ENCODE measurements at regions not wholly inside any gene's neighbourhood (a gene's known extent, or its start where the extent isn't known, plus 50 kb on each side); places are given as distances from the start of the nearest gene placed in this dataset.

DNA sequence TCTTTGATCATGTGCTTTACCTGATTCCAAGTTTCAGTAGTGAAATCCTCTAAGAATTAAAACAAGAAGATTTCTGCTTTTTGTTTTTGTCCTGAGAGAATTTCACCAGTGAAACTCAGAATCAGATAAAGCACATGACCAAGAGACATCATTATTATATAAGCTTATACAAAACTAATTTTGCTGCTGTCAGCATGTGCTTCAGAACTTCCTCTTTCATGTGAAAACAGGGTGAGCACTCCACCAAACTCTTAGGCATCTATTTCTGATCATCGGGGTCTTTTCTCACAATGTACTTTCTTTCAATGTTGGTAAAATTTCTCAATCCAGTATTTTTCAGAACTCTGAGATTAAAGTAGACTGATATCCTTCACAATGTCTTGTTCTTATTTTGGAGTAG lies 152.1 kb downstream of the SLC39A8 start:
- no peak for ATAC-seq
- no peak for TF ChIP-seq RARB (CRISPR knock-in tag; IDR thresholded peaks at IDR 0.05)
- TF ChIP-seq TOX (CRISPR knock-in tag; IDR thresholded peaks at IDR 0.05; ENCODE audit: borderline replicate concordance), result no peak
- no peak for TF ChIP-seq POU6F1 (CRISPR knock-in tag; IDR thresholded peaks at IDR 0.05; ENCODE audit: borderline replicate concordance, low read depth)

- ATAC-seq, result peak; percentile 65
- TF ChIP-seq ARNTL (CRISPR knock-in tag; IDR thresholded peaks at IDR 0.05; ENCODE audit: borderline replicate concordance, low read depth) (no peak), SNAI2 (CRISPR knock-in tag; IDR thresholded peaks at IDR 0.05) (no peak), POU6F1 (CRISPR knock-in tag; IDR thresholded peaks at IDR 0.05; ENCODE audit: borderline replicate concordance, low read depth) (no peak), PATZ1 (CRISPR knock-in tag; IDR thresholded peaks at IDR 0.05; ENCODE audit: borderline replicate concordance) (no peak)
- TF ChIP-seq, protein P1, sequence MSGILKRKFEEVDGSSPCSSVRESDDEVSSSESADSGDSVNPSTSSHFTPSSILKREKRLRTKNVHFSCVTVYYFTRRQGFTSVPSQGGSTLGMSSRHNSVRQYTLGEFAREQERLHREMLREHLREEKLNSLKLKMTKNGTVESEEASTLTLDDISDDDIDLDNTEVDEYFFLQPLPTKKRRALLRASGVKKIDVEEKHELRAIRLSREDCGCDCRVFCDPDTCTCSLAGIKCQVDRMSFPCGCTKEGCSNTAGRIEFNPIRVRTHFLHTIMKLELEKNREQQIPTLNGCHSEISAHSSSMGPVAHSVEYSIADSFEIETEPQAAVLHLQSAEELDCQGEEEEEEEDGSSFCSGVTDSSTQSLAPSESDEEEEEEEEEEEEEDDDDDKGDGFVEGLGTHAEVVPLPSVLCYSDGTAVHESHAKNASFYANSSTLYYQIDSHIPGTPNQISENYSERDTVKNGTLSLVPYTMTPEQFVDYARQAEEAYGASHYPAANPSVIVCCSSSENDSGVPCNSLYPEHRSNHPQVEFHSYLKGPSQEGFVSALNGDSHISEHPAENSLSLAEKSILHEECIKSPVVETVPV (CRISPR knock-in tag; IDR thresholded peaks at IDR 0.05), result no peak
These were observed 165.2 kb downstream of the SLC39A8 start for GRCh38 chr4:102180046-102180445.

GRCh38 chr4:102174719-102175189 lies 170.5 kb downstream of the SLC39A8 start:
- TF ChIP-seq ESRRG (CRISPR knock-in tag; IDR thresholded peaks at IDR 0.05), result no peak
- TF ChIP-seq ISL1 (CRISPR knock-in tag; IDR thresholded peaks at IDR 0.05), result peak; percentile 42
- 0 out of 2 replicates have a peak, but pooled peaks have one; percentile 55 for TF ChIP-seq ZFP3 (CRISPR knock-in tag; IDR thresholded peaks at IDR 0.05)
- peak; percentile 83 for ATAC-seq

DNA sequence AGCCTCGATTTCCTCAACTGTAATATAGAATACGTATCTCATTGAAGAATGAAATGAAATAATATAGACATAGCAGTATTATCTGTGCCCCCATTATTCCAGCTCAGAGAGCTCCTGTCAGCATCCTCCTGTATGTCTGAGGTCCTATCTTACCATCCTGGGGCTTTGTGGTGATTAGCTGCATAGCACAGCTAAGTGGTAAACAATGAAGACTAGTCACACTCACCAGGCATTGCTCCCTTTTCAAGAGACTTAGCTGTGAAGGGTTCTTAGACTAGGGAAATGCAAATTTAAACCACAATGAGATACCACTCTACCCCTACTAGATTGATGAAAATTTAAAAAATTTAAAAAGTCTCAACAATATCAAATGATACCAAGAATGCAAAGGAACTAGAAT lies 172.9 kb downstream of the SLC39A8 start:
- ATAC-seq, result no peak
- TF ChIP-seq ISL1 (CRISPR knock-in tag; IDR thresholded peaks at IDR 0.05) (no peak), ZNF565 (CRISPR knock-in tag; conservative IDR thresholded peaks at IDR 0.05; ENCODE audit: low read depth) (no peak), ZNF70 (CRISPR knock-in tag; IDR thresholded peaks at IDR 0.05) (no peak), CSDC2 (CRISPR knock-in tag; IDR thresholded peaks at IDR 0.05) (no peak), BACH2 (CRISPR knock-in tag; IDR thresholded peaks at IDR 0.05; ENCODE audit: borderline replicate concordance) (no peak), ZFP3 (CRISPR knock-in tag; IDR thresholded peaks at IDR 0.05) (no peak), TCF4 (CRISPR knock-in tag; IDR thresholded peaks at IDR 0.05; ENCODE audit: borderline replicate concordance) (no peak), OSR1 (CRISPR knock-in tag; IDR thresholded peaks at IDR 0.05) (no peak), ZFP30 (CRISPR knock-in tag; IDR thresholded peaks at IDR 0.05) (no peak), ZNF8 (CRISPR knock-in tag; IDR thresholded peaks at IDR 0.05) (no peak), ARNTL (CRISPR knock-in tag; IDR thresholded peaks at IDR 0.05; ENCODE audit: borderline replicate concordance, low read depth) (no peak), POU6F1 (CRISPR knock-in tag; IDR thresholded peaks at IDR 0.05; ENCODE audit: borderline replicate concordance, low read depth) (no peak)
- TF ChIP-seq, protein P1 (CRISPR knock-in tag; IDR thresholded peaks at IDR 0.05), result no peak
- TF ChIP-seq, protein P2, sequence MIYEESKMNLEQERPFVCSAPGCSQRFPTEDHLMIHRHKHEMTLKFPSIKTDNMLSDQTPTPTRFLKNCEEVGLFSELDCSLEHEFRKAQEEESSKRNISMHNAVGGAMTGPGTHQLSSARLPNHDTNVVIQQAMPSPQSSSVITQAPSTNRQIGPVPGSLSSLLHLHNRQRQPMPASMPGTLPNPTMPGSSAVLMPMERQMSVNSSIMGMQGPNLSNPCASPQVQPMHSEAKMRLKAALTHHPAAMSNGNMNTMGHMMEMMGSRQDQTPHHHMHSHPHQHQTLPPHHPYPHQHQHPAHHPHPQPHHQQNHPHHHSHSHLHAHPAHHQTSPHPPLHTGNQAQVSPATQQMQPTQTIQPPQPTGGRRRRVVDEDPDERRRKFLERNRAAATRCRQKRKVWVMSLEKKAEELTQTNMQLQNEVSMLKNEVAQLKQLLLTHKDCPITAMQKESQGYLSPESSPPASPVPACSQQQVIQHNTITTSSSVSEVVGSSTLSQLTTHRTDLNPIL (CRISPR knock-in tag; IDR thresholded peaks at IDR 0.05; ENCODE audit: low read depth), result no peak

Data from SK-N-SH treated with all-trans-retinoic acid at 6 μM for 48 hours (cell line).